DMS153 treated with DMSO at 0.1 percent for 48 hours (cell line): ENCODE measurements at regions not wholly inside any gene's neighbourhood (a gene's known extent, or its start where the extent isn't known, plus 50 kb on each side); places are given as distances from the start of the nearest gene placed in this dataset.

ENCODE experiments used
- DNase-seq: peaks from one replicate; lab custom pipeline; 2025; ENCODE audit not compliant: unreplicated experiment; lab: John Stamatoyannopoulos, UW

- no peak for DNase-seq
Observed at GRCh38 chr10:130579913-130580312, 443.7 kb downstream of the GLRX3 start.

GRCh38 chr10:130580975-130581374 lies 444.8 kb downstream of the GLRX3 start:
- DNase-seq = no peak

GRCh38 chr10:130587718-130588117 lies 451.5 kb downstream of the GLRX3 start:
- DNase-seq = no peak

GRCh38 chr10:130606001-130606405 lies 469.8 kb downstream of the GLRX3 start:
- no peak for DNase-seq

GRCh38 chr10:130607366-130607765 lies 471.2 kb downstream of the GLRX3 start:
- DNase-seq = no peak

GRCh38 chr10:130611239-130611638 lies 475.0 kb downstream of the GLRX3 start:
- no peak for DNase-seq

- no peak for DNase-seq
Observed at GRCh38 chr10:130615457-130615856, 479.3 kb downstream of the GLRX3 start.

- DNase-seq = no peak
Observed at GRCh38 chr10:130617985-130618384, 481.8 kb downstream of the GLRX3 start.

- no peak for DNase-seq
Observed at GRCh38 chr10:130618647-130619046, 482.5 kb downstream of the GLRX3 start.

GRCh38 chr10:130621231-130621775 lies 485.1 kb downstream of the GLRX3 start:
- DNase-seq = no peak

GRCh38 chr10:130623680-130624267 lies 487.6 kb downstream of the GLRX3 start:
- no peak for DNase-seq

- no peak for DNase-seq
Observed at GRCh38 chr10:130627346-130628045, 491.3 kb downstream of the GLRX3 start.

GRCh38 chr10:130630135-130630534 lies 493.9 kb downstream of the GLRX3 start:
- no peak for DNase-seq

- no peak for DNase-seq
Observed at GRCh38 chr10:130631142-130632096, 495.2 kb downstream of the GLRX3 start.

GRCh38 chr10:130634816-130635215 lies 498.6 kb downstream of the GLRX3 start:
- no peak for DNase-seq

- DNase-seq = no peak
Observed at GRCh38 chr10:130635528-130635927, 499.3 kb downstream of the GLRX3 start.

GRCh38 chr10:130636313-130636930 lies 500.2 kb downstream of the GLRX3 start:
- DNase-seq = no peak

- DNase-seq = no peak
Observed at GRCh38 chr10:130637089-130637676, 501.0 kb downstream of the GLRX3 start.

GRCh38 chr10:130638991-130639390 lies 502.8 kb downstream of the GLRX3 start:
- no peak for DNase-seq

GRCh38 chr10:130642926-130643325 lies 506.7 kb downstream of the GLRX3 start:
- no peak for DNase-seq

GRCh38 chr10:130647341-130647740 lies 511.1 kb downstream of the GLRX3 start:
- DNase-seq = no peak
